ENCODE measurements at regions not wholly inside any gene's neighbourhood (a gene's known extent, or its start where the extent isn't known, plus 50 kb on each side); places are given as distances from the start of the nearest gene placed in this dataset.

- H3K4me1 Mint-ChIP-seq (ENCODE audit: low read depth): no peaks in the 10 kb centered on the region
- no peaks in the 10 kb centered on the region for H3K9me3 Mint-ChIP-seq
- H3K27me3 Mint-ChIP-seq (ENCODE audit: low read depth): peaks cover 37% of the 10 kb centered on the region
- no peaks in the 10 kb centered on the region for H3K36me3 Mint-ChIP-seq (ENCODE audit: low read depth)
- no peak overlapping the region for H3K27ac Mint-ChIP-seq
- H3K4me3 Mint-ChIP-seq: no peak overlapping the region
- DNase-seq (ENCODE audit: low spot score): no peak
These were observed 90.5 kb upstream of the IL12A start for GRCh38 chr3:159898147-159898546.

DNA sequence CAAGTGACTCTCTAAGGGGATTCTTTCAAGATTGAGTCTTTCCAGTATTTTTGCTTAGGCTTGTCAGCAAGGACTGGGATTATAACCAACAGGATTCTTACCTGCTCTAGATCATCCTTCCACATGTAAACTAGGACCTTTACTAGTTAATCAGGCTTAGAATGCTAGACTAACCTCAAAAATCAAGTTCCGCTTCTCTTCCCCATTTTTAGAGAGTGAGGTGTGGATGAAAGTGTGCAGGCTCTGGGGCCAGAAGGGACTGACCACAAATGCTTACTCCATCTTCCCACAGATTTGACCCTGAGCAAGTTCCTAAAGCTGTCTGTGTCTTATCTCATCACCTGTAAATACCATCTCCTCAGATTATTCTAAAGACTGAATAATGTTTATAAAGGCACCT, 89.5 kb upstream of the IL12A start:
- no peak for DNase-seq (ENCODE audit: low spot score)
- Mint-ChIP-seq H3K27ac (no peak overlapping the region), H3K9me3 (no peaks in the 10 kb centered on the region), H3K4me3 (no peak overlapping the region), H3K27me3 (ENCODE audit: low read depth) (peaks cover 39% of the 10 kb centered on the region), H3K4me1 (ENCODE audit: low read depth) (no peaks in the 10 kb centered on the region), H3K36me3 (ENCODE audit: low read depth) (no peaks in the 10 kb centered on the region)

DNA sequence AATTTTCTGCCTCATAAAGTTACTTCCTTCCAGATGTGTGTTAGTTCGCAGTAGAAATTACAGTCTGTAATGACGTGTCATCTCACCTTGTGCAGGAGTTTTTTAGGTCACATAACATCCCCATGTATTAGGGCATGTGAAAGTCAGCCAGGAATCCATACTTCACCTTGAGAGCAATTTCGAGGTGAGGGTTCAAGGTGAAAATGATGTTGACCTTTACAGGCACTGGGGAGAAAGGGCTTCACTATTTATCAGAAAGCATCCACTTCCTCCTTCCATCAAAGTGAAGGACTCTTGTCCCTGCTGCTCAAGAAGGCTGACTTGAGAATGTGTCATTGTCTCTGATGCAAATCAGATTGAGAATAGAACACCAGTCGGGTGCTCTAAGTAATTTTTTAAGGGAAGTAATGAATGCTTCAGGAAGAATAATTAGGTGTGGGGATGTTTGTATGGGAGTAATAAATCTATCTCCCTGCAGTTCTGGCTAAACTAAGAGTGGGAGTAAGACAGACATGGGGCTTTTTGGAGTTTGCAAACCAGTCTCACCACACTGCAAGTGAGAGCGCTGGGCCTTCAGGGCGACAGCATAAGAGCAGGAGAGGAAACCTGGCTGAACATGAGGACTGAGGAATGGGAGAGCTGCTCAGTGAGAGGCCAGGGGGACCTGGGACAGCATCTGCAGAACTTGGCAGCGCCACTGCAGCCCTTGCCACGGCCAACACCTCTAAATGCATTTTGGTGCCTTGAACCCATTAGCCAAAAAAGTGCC, 85.9 kb upstream of the IL12A start:
- Mint-ChIP-seq H3K9me3 (no peaks in the 10 kb centered on the region), H3K4me3 (no peak overlapping the region), H3K4me1 (ENCODE audit: low read depth) (no peaks in the 10 kb centered on the region), H3K27me3 (ENCODE audit: low read depth) (peaks cover 41% of the 10 kb centered on the region), H3K27ac (no peak overlapping the region), H3K36me3 (ENCODE audit: low read depth) (no peaks in the 10 kb centered on the region)
- DNase-seq (ENCODE audit: low spot score): no peak

DNA sequence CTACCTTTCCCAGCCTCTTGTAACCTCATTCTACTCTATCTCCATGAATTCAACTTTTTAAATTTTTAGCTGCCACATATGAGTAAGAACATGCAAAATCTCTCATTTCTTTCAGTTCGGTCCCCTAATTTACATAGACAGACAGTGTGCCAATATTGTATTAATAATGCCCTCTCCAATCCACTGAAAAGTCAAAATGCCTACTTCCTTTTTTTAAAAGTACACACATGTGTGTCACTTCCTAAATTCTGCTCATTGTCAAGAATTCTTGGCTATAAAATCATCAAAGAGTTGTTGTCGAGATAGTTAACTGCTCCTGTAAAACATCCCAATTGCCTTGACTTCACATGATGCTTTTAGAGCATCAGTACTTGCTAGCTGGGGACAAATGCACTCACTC, 84.2 kb upstream of the IL12A start:
- DNase-seq (ENCODE audit: low spot score): no peak
- Mint-ChIP-seq H3K27ac (no peak overlapping the region), H3K27me3 (ENCODE audit: low read depth) (peaks cover 41% of the 10 kb centered on the region), H3K9me3 (no peaks in the 10 kb centered on the region), H3K4me1 (ENCODE audit: low read depth) (no peaks in the 10 kb centered on the region), H3K36me3 (ENCODE audit: low read depth) (no peaks in the 10 kb centered on the region), H3K4me3 (no peak overlapping the region)

- H3K27me3 Mint-ChIP-seq (ENCODE audit: low read depth): peaks cover 41% of the 10 kb centered on the region
- no peaks in the 10 kb centered on the region for H3K4me1 Mint-ChIP-seq (ENCODE audit: low read depth)
- no peaks in the 10 kb centered on the region for H3K9me3 Mint-ChIP-seq
- no peak overlapping the region for H3K27ac Mint-ChIP-seq
- no peaks in the 10 kb centered on the region for H3K36me3 Mint-ChIP-seq (ENCODE audit: low read depth)
- DNase-seq (ENCODE audit: low spot score): no peak
- no peak overlapping the region for H3K4me3 Mint-ChIP-seq
These were observed 83.7 kb upstream of the IL12A start for GRCh38 chr3:159904911-159905310.

GRCh38 chr3:159907828-159908227, 80.8 kb upstream of the IL12A start:
- Mint-ChIP-seq H3K36me3 (ENCODE audit: low read depth) (no peaks in the 10 kb centered on the region), H3K4me1 (ENCODE audit: low read depth) (peaks cover 9% of the 10 kb centered on the region), H3K4me3 (no peak overlapping the region), H3K9me3 (no peaks in the 10 kb centered on the region), H3K27me3 (ENCODE audit: low read depth) (peaks cover 24% of the 10 kb centered on the region), H3K27ac (no peak overlapping the region)
- DNase-seq (ENCODE audit: low spot score): no peak

- H3K27me3 Mint-ChIP-seq (ENCODE audit: low read depth): peaks cover 13% of the 10 kb centered on the region
These were observed 77.5 kb upstream of the IL12A start for GRCh38 chr3:159910991-159911663.

GRCh38 chr3:159911664-159912037, 77.0 kb upstream of the IL12A start:
- Mint-ChIP-seq H3K4me3 (peak overlapping the region; percentile 72), H3K9me3 (no peaks in the 10 kb centered on the region), H3K27me3 (ENCODE audit: low read depth) (peaks cover 13% of the 10 kb centered on the region), H3K36me3 (ENCODE audit: low read depth) (no peaks in the 10 kb centered on the region), H3K4me1 (ENCODE audit: low read depth) (peaks cover 9% of the 10 kb centered on the region), H3K27ac (peak overlapping the region; percentile 60)
- DNase-seq (ENCODE audit: low spot score): no peak

More at GRCh38 chr3:159910991-159911663, 77.5 kb upstream of the IL12A start:
- Mint-ChIP-seq H3K27ac (peak overlapping the region; percentile 60), H3K36me3 (ENCODE audit: low read depth) (no peaks in the 10 kb centered on the region), H3K4me3 (peak overlapping the region; percentile 72), H3K9me3 (no peaks in the 10 kb centered on the region), H3K4me1 (ENCODE audit: low read depth) (peaks cover 9% of the 10 kb centered on the region)
- no peak for DNase-seq (ENCODE audit: low spot score)

GRCh38 chr3:159913712-159914414, 74.8 kb upstream of the IL12A start:
- Mint-ChIP-seq H3K4me3 (no peak overlapping the region), H3K4me1 (ENCODE audit: low read depth) (peaks cover 9% of the 10 kb centered on the region), H3K9me3 (no peaks in the 10 kb centered on the region), H3K27me3 (ENCODE audit: low read depth) (peaks cover 6% of the 10 kb centered on the region), H3K36me3 (ENCODE audit: low read depth) (no peaks in the 10 kb centered on the region), H3K27ac (no peak overlapping the region)
- no peak for DNase-seq (ENCODE audit: low spot score)

DNA sequence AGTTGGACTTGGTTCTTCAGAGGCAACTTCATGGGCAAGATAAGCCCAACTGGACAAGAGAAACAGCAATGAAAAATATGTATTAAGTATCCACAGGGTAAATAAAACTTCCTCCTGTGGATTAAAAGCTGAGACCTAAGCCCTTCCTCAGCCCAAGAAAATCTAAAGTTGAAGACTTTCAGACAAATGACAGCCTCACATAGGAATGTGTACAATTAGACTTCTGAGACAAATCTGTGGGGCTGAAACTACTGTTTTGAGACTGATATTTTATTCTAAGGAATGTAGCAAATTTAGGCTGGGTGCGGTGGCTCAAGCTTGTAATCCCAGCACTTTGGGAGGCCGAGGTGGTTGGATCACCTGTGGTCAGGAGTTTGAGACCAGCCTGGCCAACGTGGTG, 74.2 kb upstream of the IL12A start:
- H3K4me1 Mint-ChIP-seq (ENCODE audit: low read depth): peaks cover 9% of the 10 kb centered on the region
- DNase-seq (ENCODE audit: low spot score): no peak
- no peak overlapping the region for H3K27ac Mint-ChIP-seq
- peaks cover 6% of the 10 kb centered on the region for H3K27me3 Mint-ChIP-seq (ENCODE audit: low read depth)
- no peak overlapping the region for H3K4me3 Mint-ChIP-seq
- no peaks in the 10 kb centered on the region for H3K9me3 Mint-ChIP-seq
- no peaks in the 10 kb centered on the region for H3K36me3 Mint-ChIP-seq (ENCODE audit: low read depth)

- Mint-ChIP-seq H3K27ac (no peak overlapping the region), H3K4me3 (no peak overlapping the region), H3K4me1 (ENCODE audit: low read depth) (peaks cover 9% of the 10 kb centered on the region), H3K36me3 (ENCODE audit: low read depth) (no peaks in the 10 kb centered on the region), H3K9me3 (no peaks in the 10 kb centered on the region), H3K27me3 (ENCODE audit: low read depth) (peaks cover 12% of the 10 kb centered on the region)
- DNase-seq (ENCODE audit: low spot score): no peak
These were observed 72.6 kb upstream of the IL12A start for GRCh38 chr3:159916052-159916451.

DNA sequence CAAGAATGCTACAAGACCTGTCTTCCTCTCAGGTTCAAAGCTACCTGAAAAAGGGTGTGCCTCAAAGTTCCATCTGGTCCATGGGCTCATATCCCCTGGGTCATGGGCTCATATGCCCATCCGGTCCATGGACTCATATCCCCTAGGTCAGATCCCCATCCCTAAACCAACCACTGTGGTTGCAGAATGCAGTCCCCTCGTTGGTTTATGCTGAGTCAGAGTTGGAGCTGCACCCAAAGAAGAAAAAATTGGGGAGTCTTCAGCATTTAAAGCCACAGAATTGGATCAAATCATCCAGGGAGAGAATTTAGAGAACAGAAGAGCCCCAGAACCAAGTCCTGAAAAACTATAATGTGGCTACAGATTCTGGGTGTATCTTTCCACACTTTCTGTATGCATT, 71.5 kb upstream of the IL12A start:
- no peaks in the 10 kb centered on the region for H3K36me3 Mint-ChIP-seq (ENCODE audit: low read depth)
- no peak for DNase-seq (ENCODE audit: low spot score)
- H3K4me1 Mint-ChIP-seq (ENCODE audit: low read depth): no peaks in the 10 kb centered on the region
- H3K27ac Mint-ChIP-seq: no peak overlapping the region
- peaks cover 20% of the 10 kb centered on the region for H3K27me3 Mint-ChIP-seq (ENCODE audit: low read depth)
- H3K4me3 Mint-ChIP-seq: no peak overlapping the region
- H3K9me3 Mint-ChIP-seq: no peaks in the 10 kb centered on the region

DNA sequence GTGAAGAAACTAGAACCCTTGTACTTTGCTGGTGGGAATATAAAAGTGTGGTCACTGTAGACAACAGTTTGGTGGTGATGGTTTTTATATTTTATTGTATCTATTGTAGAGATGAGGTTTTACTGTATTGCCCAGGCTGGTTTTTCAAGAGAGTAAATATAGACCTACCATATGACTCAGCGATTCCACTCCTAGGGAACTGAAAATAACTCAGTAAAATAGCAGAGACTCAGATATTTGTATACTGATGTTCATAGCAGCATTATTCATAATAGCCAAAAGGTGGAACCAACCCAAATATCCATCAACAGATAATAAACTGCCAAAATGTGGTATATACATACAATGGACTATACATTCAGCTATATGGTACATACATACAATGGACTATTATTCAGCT, 68.8 kb upstream of the IL12A start:
- H3K36me3 Mint-ChIP-seq (ENCODE audit: low read depth): no peaks in the 10 kb centered on the region
- H3K4me1 Mint-ChIP-seq (ENCODE audit: low read depth): no peaks in the 10 kb centered on the region
- H3K27me3 Mint-ChIP-seq (ENCODE audit: low read depth): peaks cover 20% of the 10 kb centered on the region
- H3K9me3 Mint-ChIP-seq: no peaks in the 10 kb centered on the region
- no peak overlapping the region for H3K27ac Mint-ChIP-seq
- no peak overlapping the region for H3K4me3 Mint-ChIP-seq
- DNase-seq (ENCODE audit: low spot score): no peak

DNA sequence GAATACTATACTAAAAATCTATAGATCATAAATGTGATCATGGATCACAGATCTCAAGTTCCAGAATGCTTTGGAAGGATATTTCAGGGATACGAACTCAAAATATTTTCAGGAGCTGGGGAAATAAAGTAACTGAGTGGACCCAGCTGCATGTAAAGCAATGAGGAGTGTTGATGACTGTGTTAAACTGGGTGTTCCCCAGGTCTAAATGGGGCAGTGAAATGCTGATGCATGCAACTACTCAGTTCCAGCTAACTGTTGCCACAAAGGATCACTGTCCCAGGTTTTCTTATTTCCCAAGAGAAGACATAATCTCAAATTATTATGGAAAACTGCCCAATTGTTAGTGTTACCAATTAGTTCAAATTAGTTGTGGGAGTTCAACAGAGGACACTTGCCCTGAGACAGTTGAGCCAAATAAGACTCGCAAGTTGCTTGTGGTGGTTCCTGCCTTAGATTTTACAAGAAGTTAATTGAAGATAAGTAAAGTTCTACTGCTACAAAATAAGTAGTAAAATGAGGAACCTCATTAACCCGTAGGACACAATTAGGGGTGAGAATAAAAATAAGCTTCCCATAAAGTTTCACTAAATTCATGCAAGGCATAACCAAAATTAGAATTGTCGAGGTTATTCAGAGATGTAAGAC, 66.3 kb upstream of the IL12A start:
- H3K27me3 Mint-ChIP-seq (ENCODE audit: low read depth): peaks cover 18% of the 10 kb centered on the region
- H3K9me3 Mint-ChIP-seq: no peaks in the 10 kb centered on the region
- no peaks in the 10 kb centered on the region for H3K36me3 Mint-ChIP-seq (ENCODE audit: low read depth)
- DNase-seq (ENCODE audit: low spot score): no peak
- H3K4me3 Mint-ChIP-seq: no peak overlapping the region
- H3K27ac Mint-ChIP-seq: no peak overlapping the region
- no peaks in the 10 kb centered on the region for H3K4me1 Mint-ChIP-seq (ENCODE audit: low read depth)

Measured in T-helper 2 cell treated with Interferon-gamma antibody and Interleukin-4, amounts not matched to agents 5 μg/mL and 100 μg/mL, for 36 hours (primary cell).